ENCODE measurements at regions not wholly inside any gene's neighbourhood (a gene's known extent, or its start where the extent isn't known, plus 50 kb on each side); places are given as distances from the start of the nearest gene placed in this dataset.

- TF ChIP-seq CTCF (IDR thresholded peaks at IDR 0.05; ENCODE audit: borderline replicate concordance, extremely low read depth, low read length, poor library complexity, severe bottlenecking) = no peak
- no peak for TF ChIP-seq EZH2 (IDR thresholded peaks at IDR 0.05; ENCODE audit: borderline replicate concordance, low read depth, low read length, severe bottlenecking)
Observed at GRCh38 chr21:27248814-27249213, 281.9 kb upstream of the ADAMTS5 start.
